GM19467 (cell line): ENCODE measurements at regions not wholly inside any gene's neighbourhood (a gene's known extent, or its start where the extent isn't known, plus 50 kb on each side); places are given as distances from the start of the nearest gene placed in this dataset.
"Not testable (repeated sequence)": the region's sequence is repeated elsewhere in the genome, so short reads cannot be mapped to it uniquely, and the experiment has no call there.

ENCODE experiments used
- ATAC-seq: cut with Tn5 transposase; IDR thresholded peaks from one replicate; pipeline ENCODE4 v1.9.1; 2021; ENCODE audit warnings: mild to moderate bottlenecking, moderate library complexity; ENCODE audit not compliant: unreplicated experiment

- ATAC-seq: no peak
These were observed 197.9 kb upstream of the CTNND2 start for GRCh38 chr5:12102151-12102550.

DNA sequence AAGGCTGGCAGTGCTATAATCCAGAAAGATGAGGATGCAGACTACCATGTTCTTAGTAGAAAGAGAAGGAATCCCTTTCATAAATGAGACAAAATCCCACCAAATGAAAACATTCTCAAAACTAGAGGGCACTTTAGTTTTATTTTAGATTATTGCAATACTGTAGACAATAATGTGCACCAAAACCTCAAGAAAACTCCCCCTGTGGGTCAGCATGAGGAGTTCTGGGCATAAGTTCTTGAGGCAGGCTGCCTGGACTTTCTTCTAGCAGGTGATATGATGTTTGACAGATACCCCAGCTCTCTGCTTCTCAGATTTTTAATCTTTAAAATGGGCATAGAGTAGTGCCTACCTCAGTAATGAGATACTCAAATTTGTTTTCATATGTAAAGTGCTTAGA is 196.3 kb upstream of the CTNND2 start:
- ATAC-seq: no peak

GRCh38 chr5:12099296-12099695 is 195.1 kb upstream of the CTNND2 start:
- ATAC-seq: no peak

DNA sequence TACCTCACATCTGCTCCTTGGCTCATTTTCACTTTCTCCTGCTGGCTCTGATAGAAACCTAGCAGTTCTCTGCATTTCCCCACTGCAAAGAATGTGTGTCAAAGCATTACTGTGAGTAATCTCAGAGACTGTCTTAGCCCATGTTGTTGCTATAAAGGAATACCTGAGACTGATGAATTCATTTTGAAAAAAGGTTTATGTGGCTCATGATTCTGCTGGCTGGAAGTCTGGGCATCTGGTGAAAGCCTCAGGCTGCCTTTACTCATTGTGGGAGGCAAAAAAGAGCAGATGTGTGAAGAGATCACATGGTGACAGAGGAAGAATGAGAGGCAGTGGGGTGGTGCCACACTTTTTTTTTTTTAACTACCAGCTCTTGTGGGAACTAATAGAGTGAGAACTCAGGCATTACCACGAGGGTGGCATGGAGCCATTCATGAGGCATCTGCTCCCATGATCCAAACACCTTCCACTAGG is 191.6 kb upstream of the CTNND2 start:
- no peak for ATAC-seq

DNA sequence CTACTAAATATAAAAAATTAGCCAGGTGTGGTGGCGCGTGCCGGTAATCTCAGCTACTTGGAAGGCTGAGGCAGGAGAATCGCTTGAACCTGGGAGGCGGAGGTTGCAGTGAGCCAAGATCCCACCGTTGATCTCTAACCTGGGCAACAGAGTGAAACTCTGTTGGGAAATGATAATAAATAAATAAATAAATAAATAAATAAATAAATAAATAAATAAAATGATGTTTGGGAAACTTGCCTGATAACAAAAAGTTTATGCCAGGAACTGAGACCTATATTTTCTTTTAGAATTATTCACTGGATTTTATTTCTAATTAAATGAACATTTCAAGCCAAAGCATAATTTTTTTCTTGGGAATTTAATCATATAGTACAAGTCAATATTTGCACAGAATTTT is 189.3 kb upstream of the CTNND2 start:
- ATAC-seq: no peak

DNA sequence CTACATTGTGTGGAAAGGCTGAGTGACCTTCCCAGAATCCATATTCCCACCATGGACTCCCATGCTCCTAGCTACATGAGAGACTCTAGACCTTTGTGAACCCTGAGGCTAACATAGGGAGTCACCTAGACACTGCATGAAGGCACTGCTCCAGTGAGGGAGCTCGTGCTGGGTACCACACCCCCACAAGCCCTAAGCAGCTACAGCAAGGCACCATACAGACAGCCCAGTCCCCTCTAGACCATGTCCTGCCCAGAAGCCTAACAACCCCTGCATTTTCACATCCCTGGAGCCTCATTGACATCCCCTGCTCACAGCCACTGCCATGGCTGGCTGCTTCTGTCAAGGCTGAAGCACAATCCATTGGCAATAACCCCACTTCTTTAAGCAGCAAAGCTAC is 176.5 kb upstream of the CTNND2 start:
- ATAC-seq: no peak

- ATAC-seq: not testable (repeated sequence)
These were observed 174.0 kb upstream of the CTNND2 start for GRCh38 chr5:12078286-12078685.

- no peak for ATAC-seq
These were observed 169.2 kb upstream of the CTNND2 start for GRCh38 chr5:12073426-12073825.

GRCh38 chr5:12072441-12072840 is 168.2 kb upstream of the CTNND2 start:
- ATAC-seq: no peak

DNA sequence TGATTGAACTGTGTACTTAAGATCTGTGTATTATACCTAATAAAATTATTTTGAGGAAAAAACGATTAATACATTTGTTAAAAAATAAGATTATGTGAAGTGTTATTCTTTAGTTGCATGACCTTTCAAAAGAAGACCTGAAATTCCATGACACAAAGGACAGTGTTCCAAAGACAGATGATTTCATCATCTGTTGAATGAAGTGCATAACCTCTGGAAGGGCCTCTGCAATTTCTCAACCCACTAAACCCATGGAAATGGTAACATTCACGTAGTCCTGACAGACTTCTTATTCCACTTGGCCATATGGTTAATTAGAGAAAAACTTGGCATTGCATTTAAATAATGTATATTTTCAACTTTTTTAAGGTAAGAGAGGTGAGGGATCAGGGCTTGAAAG is 167.2 kb upstream of the CTNND2 start:
- ATAC-seq: no peak

- no peak for ATAC-seq
These were observed 119.5 kb upstream of the CTNND2 start for GRCh38 chr5:12023614-12024241.

- no peak for ATAC-seq
These were observed 118.2 kb upstream of the CTNND2 start for GRCh38 chr5:12022444-12022843.

- no peak for ATAC-seq
These were observed 115.1 kb upstream of the CTNND2 start for GRCh38 chr5:12019306-12019705.

DNA sequence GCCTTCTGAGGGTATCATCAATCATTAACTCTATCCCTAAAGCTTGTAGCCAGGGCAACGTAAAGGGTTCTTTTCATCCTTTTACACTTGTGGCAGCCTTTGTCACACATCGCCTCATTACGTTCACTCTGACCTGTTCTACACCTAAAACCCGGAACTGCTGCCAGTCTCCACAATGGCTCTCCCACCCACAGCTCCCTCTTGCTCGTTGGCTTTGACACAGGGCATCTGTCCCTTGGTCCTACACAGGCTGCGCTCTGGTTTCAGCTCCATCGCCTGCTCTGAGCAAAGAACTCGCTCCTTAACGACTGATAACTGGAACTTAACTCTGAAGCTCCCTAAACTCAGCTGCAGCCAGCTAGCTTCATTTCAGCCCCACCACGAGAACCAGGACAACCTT is 112.8 kb upstream of the CTNND2 start:
- no peak for ATAC-seq

GRCh38 chr5:12016159-12016746 is 112.0 kb upstream of the CTNND2 start:
- ATAC-seq: no peak

- no peak for ATAC-seq
These were observed 109.1 kb upstream of the CTNND2 start for GRCh38 chr5:12013351-12013750.

- no peak for ATAC-seq
These were observed 99.4 kb upstream of the CTNND2 start for GRCh38 chr5:12003680-12004079.

DNA sequence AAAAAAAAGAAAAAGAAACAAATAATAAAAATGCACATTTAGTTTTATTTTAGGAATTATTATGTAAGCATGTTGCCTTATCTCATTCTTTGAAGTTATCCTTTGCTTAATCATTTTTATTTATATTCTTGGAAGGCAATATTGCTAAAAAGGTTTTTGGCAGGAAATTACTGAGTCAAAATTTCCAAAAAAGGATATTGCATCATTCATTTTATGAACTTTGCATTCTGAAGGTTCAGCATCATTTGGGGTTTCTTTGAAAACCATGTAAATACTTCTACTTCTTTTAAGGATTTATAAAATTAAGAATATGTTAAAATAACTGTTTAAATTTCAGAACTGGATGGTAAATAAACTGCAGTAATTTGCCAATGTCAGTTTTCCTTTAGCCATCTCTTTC is 94.2 kb upstream of the CTNND2 start:
- no peak for ATAC-seq

- no peak for ATAC-seq
These were observed 93.7 kb upstream of the CTNND2 start for GRCh38 chr5:11997942-11998341.

DNA sequence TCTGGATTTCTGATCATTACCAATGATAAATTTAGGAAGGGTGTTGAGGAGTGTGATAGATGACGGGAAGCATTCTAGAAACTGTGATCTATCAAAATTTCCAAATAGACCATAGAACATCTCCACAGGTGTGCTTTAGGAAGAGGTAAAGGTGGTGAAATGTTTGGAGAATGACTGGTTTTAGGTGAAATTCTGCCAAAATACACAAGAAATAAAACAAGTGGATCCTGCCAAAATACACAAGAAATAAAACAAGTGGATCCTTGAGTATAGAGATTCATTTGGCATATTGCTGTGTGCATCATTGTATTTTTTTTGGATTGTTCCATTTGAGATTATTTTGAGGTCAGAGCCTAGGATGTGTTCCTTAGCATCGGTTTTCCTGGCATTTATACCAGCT is 88.3 kb upstream of the CTNND2 start:
- no peak for ATAC-seq

- no peak for ATAC-seq
These were observed 81.7 kb upstream of the CTNND2 start for GRCh38 chr5:11985993-11986392.

GRCh38 chr5:11984196-11984595 is 80.0 kb upstream of the CTNND2 start:
- ATAC-seq: no peak

GRCh38 chr5:11981986-11982385 is 77.7 kb upstream of the CTNND2 start:
- ATAC-seq: no peak
